ENCODE measurements at regions not wholly inside any gene's neighbourhood (a gene's known extent, or its start where the extent isn't known, plus 50 kb on each side); places are given as distances from the start of the nearest gene placed in this dataset.

- ChIA-PET CTCF (interaction anchor here (0.6 kb wide), 1 partner anchor 752 kb away, joined by 6 read pairs; no protein-coding TSS in a partner anchor), POLR2A (interaction anchor here (0.6 kb wide), 2 partner anchors 93 to 505 kb away, joined by 3 to 5 read pairs; no protein-coding TSS in a partner anchor)
- H3K36me3 ChIP-seq (ENCODE audit: control insufficient read depth, insufficient read depth, low read length) = no peaks in the 10 kb centered on the region
- H3K4me3 ChIP-seq (ENCODE audit: low read depth in 2 of 2, low read length in 2 of 2) = no peak overlapping the region
- no peak for DNase-seq (ENCODE audit: low read depth, low spot score)
- TF ChIP-seq REST (IDR thresholded peaks at IDR 0.05; ENCODE audit: insufficient read depth in 1 of 2, low read depth in 2 of 2, low read length in 1 of 2) (no peak), SIN3A (IDR thresholded peaks at IDR 0.05; ENCODE audit: borderline replicate concordance, insufficient read depth, low read depth, low read length) (no peak), CTCF (IDR thresholded peaks at IDR 0.05) (no peak), POLR2AphosphoS5 (IDR thresholded peaks at IDR 0.05; ENCODE audit: low read depth, low read length) (no peak), TCF7L2 (IDR thresholded peaks at IDR 0.05; ENCODE audit: low read depth, low read length) (no peak)
- ATAC-seq = no peak
- in situ Hi-C loops (cut with HindIII; ENCODE audit: low pct_unique_long_range_greater_than_20kb, low sequenced_read_pairs) = no loop called here
- no TSS peak for BruUV-seq (replicated peaks)
- intact Hi-C loops (cut with micrococcal nuclease; ENCODE audit: unreplicated experiment) = no loop called here
- H3K9me3 ChIP-seq (ENCODE audit: control insufficient read depth, insufficient read depth, low read depth, low read length) = no peaks in the 10 kb centered on the region
- H3K27me3 ChIP-seq (ENCODE audit: control insufficient read depth, insufficient read depth, low read length) = no peaks in the 10 kb centered on the region
- no peak overlapping the region for H3K27ac ChIP-seq (ENCODE audit: low read length)
- H3K4me1 ChIP-seq (ENCODE audit: control insufficient read depth, insufficient read depth, low read length) = no peaks in the 10 kb centered on the region
These were observed 1264.4 kb downstream of the ZPLD1 start for GRCh38 chr3:103699228-103699627.

- no peaks in the 10 kb centered on the region; the same call in 1 of the 2 replicates for H3K9me3 ChIP-seq (ENCODE audit: control insufficient read depth, insufficient read depth, low read depth, low read length)
- POLR2A ChIA-PET = no interaction called here
- BruUV-seq (replicated peaks) = no TSS peak
- intact Hi-C loops (cut with micrococcal nuclease; ENCODE audit: unreplicated experiment) (no loop called here), in situ Hi-C loops (cut with HindIII; ENCODE audit: low pct_unique_long_range_greater_than_20kb, low sequenced_read_pairs) (no loop called here)
- H3K27me3 ChIP-seq (ENCODE audit: control insufficient read depth, insufficient read depth, low read length) = no peaks in the 10 kb centered on the region
- no peaks in the 10 kb centered on the region for H3K4me1 ChIP-seq (ENCODE audit: control insufficient read depth, insufficient read depth, low read length)
- no peak for TF ChIP-seq CTCF (IDR thresholded peaks at IDR 0.05)
- no peak for TF ChIP-seq REST (IDR thresholded peaks at IDR 0.05; ENCODE audit: insufficient read depth in 1 of 2, low read depth in 2 of 2, low read length in 1 of 2)
- no peak for TF ChIP-seq POLR2AphosphoS5 (IDR thresholded peaks at IDR 0.05; ENCODE audit: low read depth, low read length)
- TF ChIP-seq TCF7L2 (IDR thresholded peaks at IDR 0.05; ENCODE audit: low read depth, low read length) = no peak
- TF ChIP-seq SIN3A (IDR thresholded peaks at IDR 0.05; ENCODE audit: borderline replicate concordance, insufficient read depth, low read depth, low read length) = no peak
- H3K27ac ChIP-seq (ENCODE audit: low read length) = no peak overlapping the region
- H3K36me3 ChIP-seq (ENCODE audit: control insufficient read depth, insufficient read depth, low read length) = no peaks in the 10 kb centered on the region
- CTCF ChIA-PET = no interaction called here
- no peak overlapping the region for H3K4me3 ChIP-seq (ENCODE audit: low read depth in 2 of 2, low read length in 2 of 2)
- ATAC-seq = no peak
- no peak for DNase-seq (ENCODE audit: low read depth, low spot score)
These were observed 1270.8 kb downstream of the ZPLD1 start for GRCh38 chr3:103705641-103706040.
